ENCODE measurements at regions not wholly inside any gene's neighbourhood (a gene's known extent, or its start where the extent isn't known, plus 50 kb on each side); places are given as distances from the start of the nearest gene placed in this dataset.
"Not testable (repeated sequence)": the region's sequence is repeated elsewhere in the genome, so short reads cannot be mapped to it uniquely, and the experiment has no call there.

DNA sequence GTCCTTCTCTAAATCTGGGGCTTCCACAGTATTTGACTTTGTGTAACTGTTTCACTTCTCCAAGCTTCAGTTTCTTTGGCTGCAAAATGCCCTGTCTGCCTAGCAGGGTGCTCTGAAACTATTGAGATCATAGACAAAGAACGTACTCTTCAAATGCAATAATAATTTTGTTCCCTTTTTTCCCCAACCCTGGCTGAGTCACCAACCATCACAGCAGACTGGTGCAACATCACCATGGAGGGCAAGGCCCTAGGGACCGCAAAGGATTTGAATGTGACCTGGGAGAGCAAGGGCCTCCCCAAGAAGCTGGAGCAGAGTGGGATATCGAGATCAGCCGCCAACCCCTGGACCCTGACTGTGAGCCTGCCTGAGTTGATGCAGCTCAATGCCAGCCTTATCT is 115.0 kb downstream of the FCRL5 start:
- Histone ChIP-seq H3K4me1 (ENCODE audit: insufficient read depth) (no peaks in the 10 kb centered on the region), H3K9me3 (no peaks in the 10 kb centered on the region), H3K36me3 (no peaks in the 10 kb centered on the region), H3K4me3 (no peak overlapping the region), H3K27ac (no peak overlapping the region), H3K27me3 (no peaks in the 10 kb centered on the region)
- WGBS, 3 donors = 80 to 92% (median 85%) methylated on average over 4 of the region's 4 CpGs
- intact Hi-C loops (cut with DNase I) = no loop called here
- TF ChIP-seq, protein P1, sequence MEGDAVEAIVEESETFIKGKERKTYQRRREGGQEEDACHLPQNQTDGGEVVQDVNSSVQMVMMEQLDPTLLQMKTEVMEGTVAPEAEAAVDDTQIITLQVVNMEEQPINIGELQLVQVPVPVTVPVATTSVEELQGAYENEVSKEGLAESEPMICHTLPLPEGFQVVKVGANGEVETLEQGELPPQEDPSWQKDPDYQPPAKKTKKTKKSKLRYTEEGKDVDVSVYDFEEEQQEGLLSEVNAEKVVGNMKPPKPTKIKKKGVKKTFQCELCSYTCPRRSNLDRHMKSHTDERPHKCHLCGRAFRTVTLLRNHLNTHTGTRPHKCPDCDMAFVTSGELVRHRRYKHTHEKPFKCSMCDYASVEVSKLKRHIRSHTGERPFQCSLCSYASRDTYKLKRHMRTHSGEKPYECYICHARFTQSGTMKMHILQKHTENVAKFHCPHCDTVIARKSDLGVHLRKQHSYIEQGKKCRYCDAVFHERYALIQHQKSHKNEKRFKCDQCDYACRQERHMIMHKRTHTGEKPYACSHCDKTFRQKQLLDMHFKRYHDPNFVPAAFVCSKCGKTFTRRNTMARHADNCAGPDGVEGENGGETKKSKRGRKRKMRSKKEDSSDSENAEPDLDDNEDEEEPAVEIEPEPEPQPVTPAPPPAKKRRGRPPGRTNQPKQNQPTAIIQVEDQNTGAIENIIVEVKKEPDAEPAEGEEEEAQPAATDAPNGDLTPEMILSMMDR (IDR thresholded peaks at IDR 0.05) = no peak
- TF ChIP-seq EP300 (IDR thresholded peaks at IDR 0.05) (no peak), POLR2A (IDR thresholded peaks at IDR 0.05) (no peak)
- no peak for DNase-seq

DNA sequence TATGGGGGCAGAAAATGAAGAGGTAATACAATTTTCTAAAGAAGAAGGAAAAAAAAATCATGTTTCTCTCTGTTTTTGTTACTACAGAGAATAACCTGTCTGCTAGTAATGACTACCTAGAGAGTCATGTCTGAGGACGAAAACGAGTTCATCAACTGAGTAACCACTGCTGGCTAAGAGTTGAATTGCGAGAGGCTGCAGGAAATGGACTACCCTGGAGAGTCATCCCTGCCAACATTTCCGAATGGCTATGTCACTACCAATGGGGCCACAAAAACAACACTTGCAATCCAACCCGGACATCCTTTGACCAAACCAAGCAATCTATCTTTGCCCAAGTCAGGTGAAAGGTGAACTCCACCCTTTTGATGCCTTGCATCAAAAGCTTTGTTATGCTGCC is 120.6 kb downstream of the FCRL5 start:
- 87 to 92% (median 88%) methylated on average over 5 of the region's 5 CpGs for WGBS, 3 donors
- Histone ChIP-seq H3K27me3 (no peaks in the 10 kb centered on the region), H3K27ac (no peak overlapping the region), H3K36me3 (no peaks in the 10 kb centered on the region), H3K4me3 (no peak overlapping the region), H3K4me1 (ENCODE audit: insufficient read depth) (no peaks in the 10 kb centered on the region), H3K9me3 (no peaks in the 10 kb centered on the region)
- TF ChIP-seq EP300 (IDR thresholded peaks at IDR 0.05) (no peak), POLR2A (IDR thresholded peaks at IDR 0.05) (no peak)
- TF ChIP-seq, protein P1 (IDR thresholded peaks at IDR 0.05) = no peak
- intact Hi-C loops (cut with DNase I) = no loop called here
- no peak for DNase-seq

DNA sequence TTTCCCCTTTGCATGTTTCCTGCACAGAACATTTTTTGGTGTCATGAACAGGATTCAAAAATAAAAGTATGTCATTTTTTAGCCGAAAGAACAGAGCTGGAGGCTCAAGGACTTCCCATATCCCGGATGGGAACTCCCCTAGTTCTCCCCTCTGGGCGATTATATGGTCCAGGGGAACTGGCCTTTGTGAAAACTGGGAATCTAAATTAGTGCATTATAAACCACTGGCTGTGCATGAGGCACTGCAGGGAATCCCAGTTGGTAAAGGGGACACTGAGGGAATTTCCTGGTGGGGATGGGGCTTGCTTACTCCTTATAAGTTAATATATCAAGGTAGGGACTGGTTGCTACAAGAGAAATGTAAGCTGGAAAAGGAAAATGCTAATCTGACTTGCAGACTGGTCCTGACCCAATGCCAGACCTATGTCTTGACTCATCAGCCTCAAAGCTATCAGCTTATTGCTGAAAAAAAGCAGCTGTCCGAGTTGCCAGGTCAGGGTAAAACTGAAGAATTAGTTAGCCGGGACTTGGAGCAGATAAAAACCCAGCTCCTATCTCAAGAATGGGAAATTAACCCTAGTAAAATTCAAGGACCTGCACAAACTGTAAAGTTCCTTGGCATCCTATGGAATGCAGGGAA is 122.6 kb downstream of the FCRL5 start:
- Histone ChIP-seq H3K27me3 (no peaks in the 10 kb centered on the region), H3K4me1 (ENCODE audit: insufficient read depth) (no peaks in the 10 kb centered on the region), H3K36me3 (no peaks in the 10 kb centered on the region), H3K27ac (no peak overlapping the region), H3K9me3 (no peaks in the 10 kb centered on the region), H3K4me3 (no peak overlapping the region)
- TF ChIP-seq, protein P1 (IDR thresholded peaks at IDR 0.05) = no peak
- TF ChIP-seq POLR2A (IDR thresholded peaks at IDR 0.05) = no peak
- no peak for TF ChIP-seq EP300 (IDR thresholded peaks at IDR 0.05)
- DNase-seq = no peak
- WGBS, 3 donors = 37 to 41% (median 39%) methylated on average over 5 of the region's 5 CpGs
- intact Hi-C loops (cut with DNase I) = no loop called here

DNA sequence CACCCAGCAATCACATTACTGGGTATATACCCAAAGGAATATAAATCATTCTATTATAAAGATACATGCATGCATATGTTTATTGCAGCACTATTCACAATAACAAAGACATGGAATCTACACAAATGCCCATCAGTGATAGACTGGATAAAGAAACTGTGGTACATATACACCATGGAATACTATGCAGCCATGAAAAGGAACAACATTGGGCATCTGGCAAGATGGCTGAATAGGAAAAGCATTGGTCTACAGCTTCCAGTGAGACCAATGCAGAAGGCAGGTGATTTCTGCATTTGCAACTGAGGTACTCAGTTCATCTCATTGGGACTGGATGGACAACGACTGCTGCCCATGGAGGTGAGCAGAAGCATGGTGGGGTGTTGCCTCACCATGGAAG is 128.6 kb downstream of the FCRL5 start:
- 92 to 100% (median 94%) methylated on average over 1 of the region's 1 CpG for WGBS, 3 donors

GRCh38 chr1:157419845-157420542 is 132.3 kb downstream of the FCRL5 start:
- Histone ChIP-seq H3K4me1 (ENCODE audit: insufficient read depth) (no peaks in the 10 kb centered on the region), H3K9me3 (no peaks in the 10 kb centered on the region), H3K4me3 (no peak overlapping the region), H3K27me3 (no peaks in the 10 kb centered on the region), H3K27ac (no peak overlapping the region), H3K36me3 (no peaks in the 10 kb centered on the region)
- TF ChIP-seq, protein P1 (IDR thresholded peaks at IDR 0.05) = no peak
- TF ChIP-seq EP300 (IDR thresholded peaks at IDR 0.05) (no peak), POLR2A (IDR thresholded peaks at IDR 0.05) (no peak)
- DNase-seq = no peak
- intact Hi-C loops (cut with DNase I) = no loop called here
- 87 to 88% (median 88%) methylated on average over 6 of the region's 6 CpGs for WGBS, 3 donors

More for the DNA sequence above, 128.6 kb downstream of the FCRL5 start:
- DNase-seq; H3K9me3 ChIP-seq; H3K36me3 ChIP-seq; H3K4me1 ChIP-seq (ENCODE audit: insufficient read depth); H3K27me3 ChIP-seq; intact Hi-C loops (cut with DNase I); H3K27ac ChIP-seq; H3K4me3 ChIP-seq: not testable (repeated sequence)
